ENCODE measurements at regions not wholly inside any gene's neighbourhood (a gene's known extent, or its start where the extent isn't known, plus 50 kb on each side); places are given as distances from the start of the nearest gene placed in this dataset.

DNA sequence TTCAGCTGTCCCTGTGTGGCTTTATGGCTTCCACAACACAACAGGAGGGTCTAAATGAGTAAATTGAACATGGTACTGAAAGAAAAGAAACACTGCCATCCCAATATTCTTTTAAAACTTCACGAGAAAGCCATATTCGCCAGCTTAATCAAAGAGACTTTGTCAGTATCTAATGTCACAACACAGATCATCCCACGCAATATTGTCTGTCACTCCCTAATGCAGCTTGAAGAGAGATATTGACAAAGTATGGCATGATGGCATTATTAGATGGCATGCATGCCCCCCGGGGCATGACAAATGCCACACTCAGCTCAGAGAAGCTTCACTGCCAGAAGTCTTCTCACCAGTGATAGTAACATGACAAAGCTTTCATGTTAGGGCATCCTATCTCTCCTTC lies 197.8 kb downstream of the TTC8 start:
- DNase-seq = no peak

- no peak for DNase-seq
Measured at GRCh38 chr14:89024691-89025090, 200.2 kb downstream of the TTC8 start.

- DNase-seq = no peak
Measured at GRCh38 chr14:89025561-89026236, 201.2 kb downstream of the TTC8 start.

- DNase-seq = no peak
Measured at GRCh38 chr14:89027097-89027740, 202.8 kb downstream of the TTC8 start.

DNA sequence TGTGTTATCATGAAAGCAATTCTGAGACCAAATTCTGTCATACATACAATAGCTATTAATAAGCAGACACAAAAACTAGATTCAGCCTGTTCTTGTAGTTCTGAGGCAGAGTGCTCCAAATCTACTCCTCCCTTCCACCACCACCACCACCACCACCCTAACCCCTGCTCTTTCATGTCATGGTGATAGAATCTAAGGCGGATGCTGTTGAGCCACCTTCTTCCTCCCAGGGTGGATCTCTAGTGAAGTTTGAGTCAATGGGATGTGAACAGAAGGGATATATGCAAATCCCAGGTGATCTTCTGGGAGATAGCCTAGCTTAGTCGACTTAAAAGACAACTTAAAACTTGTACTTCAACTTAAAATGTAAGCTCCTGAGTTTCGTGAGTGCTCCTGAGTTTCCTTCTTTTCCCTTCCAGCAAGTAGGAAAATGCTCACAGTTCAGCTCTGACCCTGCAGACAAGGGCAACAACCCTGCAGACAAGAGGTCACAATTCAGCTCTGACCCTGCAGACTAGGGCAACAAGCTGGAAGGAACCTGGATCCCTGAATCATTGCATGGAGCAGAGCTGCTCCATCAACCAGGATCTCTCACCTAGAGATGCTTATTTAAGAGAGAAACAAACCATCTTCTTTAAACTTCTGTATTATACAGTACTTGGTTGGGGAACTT lies 204.1 kb downstream of the TTC8 start:
- DNase-seq = no peak

DNA sequence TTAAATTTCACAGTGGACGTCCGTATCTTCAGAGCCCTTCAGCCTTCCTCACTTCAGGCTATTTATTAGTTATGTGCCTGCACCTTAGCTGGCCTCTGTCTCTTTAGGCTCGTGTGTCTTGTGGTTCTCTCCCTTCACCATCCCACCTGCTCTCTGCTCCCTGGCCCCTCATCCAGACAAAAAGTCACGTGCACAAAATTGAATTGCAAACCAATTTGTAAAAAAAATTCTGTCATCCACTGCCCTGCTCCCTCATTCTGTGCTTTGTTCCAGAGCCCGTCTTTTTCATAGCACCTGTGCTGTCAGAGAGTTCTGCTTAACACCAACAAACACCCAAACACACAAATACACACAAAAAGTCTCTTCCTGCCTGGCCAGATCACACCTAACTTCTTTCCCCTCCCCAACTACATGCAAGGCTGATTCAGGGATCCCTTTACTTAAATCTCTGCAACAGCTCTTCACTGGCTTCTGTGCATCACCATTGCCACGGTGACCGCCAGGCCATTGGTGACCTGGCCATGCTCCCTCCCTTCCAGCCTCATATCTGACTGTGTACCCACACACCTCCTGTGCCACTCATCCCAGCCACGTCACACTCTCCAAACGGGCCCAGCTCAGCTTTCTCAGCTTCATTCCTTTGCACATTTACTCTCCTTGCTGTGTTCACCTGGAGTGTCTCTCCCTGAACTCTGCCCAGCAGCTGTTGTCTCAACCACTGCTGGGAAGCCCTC lies 205.7 kb downstream of the TTC8 start:
- no peak for DNase-seq

DNA sequence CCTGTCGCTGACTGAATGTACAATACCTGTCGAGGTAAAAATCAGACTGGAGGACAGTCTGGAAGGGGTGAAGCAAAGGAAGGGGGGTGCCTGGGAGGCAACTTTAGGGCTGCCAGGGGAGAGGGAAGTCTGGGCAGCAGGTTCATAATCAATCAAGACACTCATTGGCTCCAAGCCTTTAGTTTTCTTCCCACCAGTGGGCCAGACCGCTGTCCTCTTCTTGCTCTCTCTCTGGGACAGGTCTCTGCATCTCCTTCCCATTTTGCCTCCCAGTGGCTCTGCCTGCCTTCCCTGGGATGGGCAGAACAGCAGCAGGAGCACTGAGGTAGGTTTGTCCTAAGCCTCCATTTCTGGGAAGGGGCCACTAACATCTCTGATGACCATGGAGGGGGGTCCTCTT lies 206.5 kb downstream of the TTC8 start:
- DNase-seq = no peak

DNA sequence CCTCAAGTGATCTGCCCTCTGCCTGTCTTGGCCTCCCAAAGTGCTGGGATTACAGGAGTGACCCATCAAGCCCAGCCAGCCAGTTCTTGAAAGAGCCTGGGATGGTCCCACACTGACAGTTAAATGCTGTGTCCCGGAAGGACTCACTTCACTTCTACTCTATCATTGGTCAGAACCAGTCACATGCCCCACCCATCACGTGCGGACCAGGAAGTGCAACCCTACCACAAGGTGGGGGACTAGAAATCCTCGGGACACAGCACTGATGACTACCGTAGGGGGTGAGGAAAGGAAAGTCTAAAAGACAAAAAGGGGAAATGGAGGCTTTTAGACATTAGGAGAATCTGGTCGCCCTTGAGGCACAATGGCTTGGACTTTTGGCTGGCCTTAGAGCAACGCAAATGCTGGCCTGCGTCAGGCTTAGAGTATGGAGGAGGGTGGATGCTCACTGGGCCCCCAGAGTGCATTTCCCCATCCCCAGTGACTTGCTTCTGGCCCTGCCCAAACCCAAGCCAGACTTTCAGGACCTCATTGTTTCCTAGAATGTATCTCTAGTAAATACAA lies 207.7 kb downstream of the TTC8 start:
- DNase-seq = no peak

- DNase-seq = no peak
Measured at GRCh38 chr14:89033756-89034155, 209.3 kb downstream of the TTC8 start.

DNA sequence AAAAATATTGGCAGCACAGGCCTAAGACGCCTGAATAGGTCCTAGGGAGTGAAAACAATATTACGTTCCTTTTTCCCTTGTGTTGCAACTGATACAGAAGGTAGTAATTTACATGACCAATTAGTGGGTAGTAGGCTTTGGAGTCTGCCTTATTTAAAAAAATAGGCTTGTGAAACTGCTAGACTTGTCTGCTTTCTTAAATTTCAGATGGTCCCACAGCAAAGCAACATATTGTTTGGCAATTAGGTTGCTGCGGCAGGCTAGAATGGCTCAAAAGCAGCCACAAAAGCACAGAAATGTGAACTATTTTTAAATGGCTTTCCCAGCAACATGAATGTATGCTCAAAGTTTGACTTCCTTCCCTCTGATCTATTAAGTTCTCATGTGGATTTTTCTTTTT lies 211.9 kb downstream of the TTC8 start:
- no peak for DNase-seq

- no peak for DNase-seq
Measured at GRCh38 chr14:89037065-89037464, 212.6 kb downstream of the TTC8 start.

GRCh38 chr14:89040080-89040459 lies 215.6 kb downstream of the TTC8 start:
- DNase-seq = no peak

DNA sequence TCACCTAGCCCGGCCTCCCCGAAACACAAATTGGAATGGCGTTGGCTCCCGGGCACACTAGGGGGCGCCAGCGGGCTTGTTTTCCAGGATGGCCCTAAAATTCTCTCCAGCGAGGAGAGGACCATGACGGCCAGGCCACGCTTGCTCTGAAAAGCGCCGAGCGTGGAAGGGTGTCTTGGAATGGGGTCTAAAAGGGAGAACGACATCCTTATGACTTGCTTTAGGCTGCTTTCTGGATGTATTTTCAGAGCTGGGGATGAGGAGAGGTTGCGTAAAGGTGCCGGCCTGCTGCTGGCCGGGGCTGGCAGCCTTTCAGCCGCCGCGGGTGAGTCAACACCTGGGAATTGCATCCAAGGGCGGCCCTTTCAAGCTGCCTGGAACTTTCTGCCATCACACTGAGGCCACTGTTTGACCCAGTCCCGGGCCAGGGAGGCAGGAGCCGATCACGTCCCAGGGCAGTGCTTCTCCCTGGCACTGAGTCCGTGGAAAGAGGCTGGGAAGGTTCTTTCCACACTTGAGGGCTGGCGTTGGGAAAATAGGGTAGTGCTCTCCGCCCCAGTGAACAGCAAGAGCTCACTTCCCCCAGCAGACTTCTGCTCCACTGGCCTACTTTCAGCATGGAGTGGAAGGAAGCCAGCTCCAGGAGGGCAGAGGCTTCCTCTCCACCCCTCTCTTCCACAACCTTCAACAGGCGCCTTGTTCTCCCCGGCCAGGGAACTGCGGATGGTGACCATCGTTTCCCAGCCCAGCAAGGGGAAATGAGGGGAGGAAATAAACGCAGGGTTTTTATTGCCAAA lies 216.2 kb downstream of the TTC8 start:
- peak; percentile 88 for DNase-seq

DNA sequence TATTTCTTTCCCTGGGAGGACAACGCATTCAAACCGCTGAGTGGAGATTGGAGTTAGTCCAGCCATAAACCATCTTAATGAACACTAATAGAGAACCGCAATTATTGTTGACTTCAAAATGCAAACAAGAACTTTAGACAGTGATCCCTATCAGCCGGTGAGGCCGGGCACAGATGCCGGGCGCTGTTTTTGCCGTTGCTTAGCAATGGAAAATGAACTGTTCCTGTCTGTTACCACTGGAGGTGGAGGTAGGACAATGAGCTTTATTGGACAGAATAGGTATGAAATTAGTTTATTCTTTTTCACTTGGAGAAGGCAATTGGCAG lies 216.8 kb downstream of the TTC8 start:
- peak; percentile 85 for DNase-seq

GRCh38 chr14:89042021-89042420 lies 217.6 kb downstream of the TTC8 start:
- DNase-seq = no peak

DNA sequence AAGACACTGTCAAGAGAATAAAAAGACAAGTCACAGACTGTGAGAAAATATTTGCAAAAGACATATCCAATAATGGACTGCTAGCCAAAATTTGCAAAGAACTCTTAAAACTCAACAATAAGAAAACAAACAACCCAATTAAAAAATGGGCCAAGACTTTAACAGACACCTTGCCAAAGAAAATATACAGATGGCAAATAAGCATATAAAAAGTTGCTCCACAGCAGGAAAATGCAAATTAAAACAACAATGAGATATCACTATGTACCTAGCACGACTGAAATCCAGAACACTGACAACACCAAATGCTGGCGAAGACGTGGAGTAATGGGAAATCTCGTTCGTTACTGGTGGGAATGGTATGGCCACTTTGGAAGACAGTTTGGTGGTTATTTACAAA lies 228.9 kb downstream of the TTC8 start:
- no peak for DNase-seq

GRCh38 chr14:89056394-89056793 lies 231.9 kb downstream of the TTC8 start:
- DNase-seq = no peak

GRCh38 chr14:89058697-89059096 lies 234.2 kb downstream of the TTC8 start:
- no peak for DNase-seq

DNA sequence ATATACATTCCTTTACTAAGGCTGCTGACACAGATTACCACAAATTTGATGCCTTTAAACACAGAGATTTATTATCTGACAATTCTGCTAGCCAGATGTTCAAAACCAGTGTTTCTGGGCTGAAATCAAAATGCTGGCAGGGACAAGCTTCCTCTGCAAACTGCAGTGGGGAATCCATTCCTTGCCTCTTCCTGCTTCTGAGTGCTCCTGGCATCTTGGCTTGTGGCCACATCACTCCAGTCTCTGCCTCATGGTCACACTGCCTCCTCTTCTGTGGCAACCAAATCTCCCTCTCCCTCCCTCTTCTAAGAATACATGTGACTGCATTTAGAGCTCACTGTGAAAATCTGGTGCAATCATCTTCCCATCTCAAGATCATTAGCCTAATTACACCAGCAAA lies 235.7 kb downstream of the TTC8 start:
- no peak for DNase-seq

DNA sequence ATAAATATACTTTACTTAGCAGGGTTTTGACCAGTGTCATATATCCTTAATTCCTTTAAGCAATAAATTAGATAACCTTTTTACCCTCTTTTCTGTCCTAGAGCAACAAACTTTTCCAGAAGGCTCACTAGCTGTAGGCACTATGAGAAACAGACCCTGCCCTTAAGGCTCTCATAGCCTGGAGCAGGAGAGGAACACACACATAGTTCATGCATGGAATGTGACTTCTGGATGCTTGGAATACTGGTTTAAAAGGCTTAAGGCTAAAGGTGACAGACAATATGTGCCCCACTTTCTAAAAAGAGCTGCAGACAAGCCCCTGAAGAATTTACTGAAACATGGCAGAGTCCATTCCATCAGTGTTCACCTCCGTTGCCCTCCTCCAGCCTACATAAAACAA lies 237.2 kb downstream of the TTC8 start:
- DNase-seq = no peak

DNA sequence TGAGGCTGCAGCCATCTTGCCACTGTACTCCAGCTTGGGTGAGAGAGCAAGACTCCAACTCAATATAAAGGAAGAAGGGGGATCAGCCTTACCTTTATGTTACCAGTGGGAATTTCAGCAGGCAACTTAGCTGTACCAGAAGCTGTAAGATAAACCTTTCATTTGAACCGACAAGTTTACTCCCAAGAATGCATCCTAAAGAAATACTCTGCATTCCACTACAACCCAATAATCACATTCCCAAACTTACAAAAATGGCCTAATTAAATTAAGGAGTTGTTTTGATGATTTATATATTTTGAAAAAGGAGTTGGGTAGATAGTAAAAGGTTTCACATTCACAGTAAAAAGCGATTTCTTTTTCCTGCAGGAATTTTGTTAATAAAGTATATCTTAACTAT lies 241.4 kb downstream of the TTC8 start:
- no peak for DNase-seq

- no peak for DNase-seq
Measured at GRCh38 chr14:89067293-89067972, 243.0 kb downstream of the TTC8 start.
